ENCODE measurements at regions not wholly inside any gene's neighbourhood (a gene's known extent, or its start where the extent isn't known, plus 50 kb on each side); places are given as distances from the start of the nearest gene placed in this dataset.

- Histone ChIP-seq H3K36me3 (ENCODE audit: control insufficient read depth in 2 of 2, insufficient read depth in 1 of 2, low read length in 2 of 2) (no peaks in the 10 kb centered on the region), H3K27ac (ENCODE audit: extremely low read depth, low read depth, low read length) (no peak overlapping the region), H3K9me3 (ENCODE audit: control insufficient read depth, insufficient read depth, low read depth, low read length) (no peaks in the 10 kb centered on the region), H3K4me3 (ENCODE audit: low read depth, low read length) (no peak overlapping the region), H3K4me1 (ENCODE audit: control insufficient read depth, insufficient read depth, low read length) (no peaks in the 10 kb centered on the region)
- TF ChIP-seq OSR2 (tag by site-specific recombination; IDR thresholded peaks at IDR 0.05): no peak
- TF ChIP-seq ZNF112 (tag by site-specific recombination; IDR thresholded peaks at IDR 0.05): no peak
- no peak for TF ChIP-seq HOXD13 (CRISPR knock-in tag; IDR thresholded peaks at IDR 0.05; ENCODE audit: borderline replicate concordance)
- no peak for TF ChIP-seq ZNF280D (tag by site-specific recombination; IDR thresholded peaks at IDR 0.05)
- no peak for TF ChIP-seq MYNN (tag by site-specific recombination; IDR thresholded peaks at IDR 0.05; ENCODE audit: borderline replicate concordance)
- TF ChIP-seq ZNF274 (IDR thresholded peaks at IDR 0.05; ENCODE audit: low read length): no peak
- TF ChIP-seq ZNF274 (tag by site-specific recombination; IDR thresholded peaks at IDR 0.05; ENCODE audit: borderline replicate concordance): no peak
- no peak for TF ChIP-seq ZNF292 (tag by site-specific recombination; IDR thresholded peaks at IDR 0.05; ENCODE audit: borderline replicate concordance, low read depth)
- TF ChIP-seq ZNF510 (tag by site-specific recombination; IDR thresholded peaks at IDR 0.05; ENCODE audit: insufficient replicate concordance): no peak
- TF ChIP-seq ZFP3 (tag by site-specific recombination; IDR thresholded peaks at IDR 0.05; ENCODE audit: low read depth): no peak
- no peak for TF ChIP-seq ZNF239 (tag by site-specific recombination; IDR thresholded peaks at IDR 0.05)
- TF ChIP-seq ZNF202 (tag by site-specific recombination; IDR thresholded peaks at IDR 0.05; ENCODE audit: borderline replicate concordance): no peak
- CTCF ChIA-PET: interaction anchor here (1.2 to 1.3 kb wide), 2 partner anchors 14 to 97 kb away, joined by 3 to 4 read pairs; no protein-coding TSS in a partner anchor
- POLR2A ChIA-PET: no interaction called here
Measured at GRCh38 chrX:39248330-39248729, 447.1 kb downstream of the MID1IP1 start.

GRCh38 chrX:39249999-39250398, 448.7 kb downstream of the MID1IP1 start:
- ChIA-PET CTCF (interaction anchor here (0.6 to 1.2 kb wide), 3 partner anchors 10 to 182 kb away, joined by 3 to 6 read pairs (median 4); no protein-coding TSS in a partner anchor), POLR2A (no interaction called here)
- H3K4me3 ChIP-seq (ENCODE audit: low read depth, low read length): no peak overlapping the region

GRCh38 chrX:39251995-39252394, 450.7 kb downstream of the MID1IP1 start:
- Histone ChIP-seq H3K27ac (ENCODE audit: extremely low read depth, low read depth, low read length) (no peak overlapping the region), H3K4me1 (ENCODE audit: control insufficient read depth, insufficient read depth, low read length) (no peaks in the 10 kb centered on the region), H3K4me3 (ENCODE audit: low read depth, low read length) (no peak overlapping the region), H3K9me3 (ENCODE audit: control insufficient read depth, insufficient read depth, low read depth, low read length) (no peaks in the 10 kb centered on the region), H3K36me3 (ENCODE audit: control insufficient read depth in 2 of 2, insufficient read depth in 1 of 2, low read length in 2 of 2) (no peaks in the 10 kb centered on the region)
- TF ChIP-seq ZNF2 (tag by site-specific recombination; IDR thresholded peaks at IDR 0.05) (no peak), KLF8 (tag by site-specific recombination; IDR thresholded peaks at IDR 0.05) (no peak), ZNF48 (tag by site-specific recombination; IDR thresholded peaks at IDR 0.05) (no peak), ZNF211 (tag by site-specific recombination; IDR thresholded peaks at IDR 0.05; ENCODE audit: low read depth) (no peak)
- ChIA-PET POLR2A (no interaction called here), CTCF (interaction anchor here (0.7 to 1.0 kb wide), 2 partner anchors 100 to 729 kb away, joined by 3 read pairs; no protein-coding TSS in a partner anchor)

More at GRCh38 chrX:39249999-39250398, 448.7 kb downstream of the MID1IP1 start:
- no peak for TF ChIP-seq ZNF214 (tag by site-specific recombination; IDR thresholded peaks at IDR 0.05; ENCODE audit: borderline replicate concordance)
- TF ChIP-seq ZBTB20 (tag by site-specific recombination; IDR thresholded peaks at IDR 0.05): no peak
- H3K36me3 ChIP-seq (ENCODE audit: control insufficient read depth in 2 of 2, insufficient read depth in 1 of 2, low read length in 2 of 2): no peaks in the 10 kb centered on the region
- no peaks in the 10 kb centered on the region for H3K9me3 ChIP-seq (ENCODE audit: control insufficient read depth, insufficient read depth, low read depth, low read length)
- no peaks in the 10 kb centered on the region for H3K4me1 ChIP-seq (ENCODE audit: control insufficient read depth, insufficient read depth, low read length)
- H3K27ac ChIP-seq (ENCODE audit: extremely low read depth, low read depth, low read length): no peak overlapping the region

Measured in HEK293 (cell line).